ENCODE measurements at regions not wholly inside any gene's neighbourhood (a gene's known extent, or its start where the extent isn't known, plus 50 kb on each side); places are given as distances from the start of the nearest gene placed in this dataset.

DNA sequence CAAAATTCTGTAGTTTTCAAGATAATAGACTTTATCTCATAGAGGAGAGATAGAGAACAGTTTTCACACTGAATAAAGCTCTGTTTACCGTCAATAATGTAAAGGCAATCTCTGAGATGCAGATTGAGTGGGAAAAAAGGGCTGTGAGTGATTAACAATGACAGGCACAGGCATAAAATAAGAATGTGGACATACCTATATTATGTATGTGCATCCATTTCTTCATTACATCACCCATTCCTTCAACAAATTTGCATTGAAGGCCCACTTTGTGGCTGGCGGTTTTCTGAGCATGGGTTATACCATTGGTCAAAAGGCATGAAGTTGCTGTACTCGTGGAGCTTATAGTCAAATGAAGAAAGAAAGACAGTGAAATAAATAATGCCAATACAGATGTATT is 1431.0 kb downstream of the AACS start:
- TF ChIP-seq, protein P1, sequence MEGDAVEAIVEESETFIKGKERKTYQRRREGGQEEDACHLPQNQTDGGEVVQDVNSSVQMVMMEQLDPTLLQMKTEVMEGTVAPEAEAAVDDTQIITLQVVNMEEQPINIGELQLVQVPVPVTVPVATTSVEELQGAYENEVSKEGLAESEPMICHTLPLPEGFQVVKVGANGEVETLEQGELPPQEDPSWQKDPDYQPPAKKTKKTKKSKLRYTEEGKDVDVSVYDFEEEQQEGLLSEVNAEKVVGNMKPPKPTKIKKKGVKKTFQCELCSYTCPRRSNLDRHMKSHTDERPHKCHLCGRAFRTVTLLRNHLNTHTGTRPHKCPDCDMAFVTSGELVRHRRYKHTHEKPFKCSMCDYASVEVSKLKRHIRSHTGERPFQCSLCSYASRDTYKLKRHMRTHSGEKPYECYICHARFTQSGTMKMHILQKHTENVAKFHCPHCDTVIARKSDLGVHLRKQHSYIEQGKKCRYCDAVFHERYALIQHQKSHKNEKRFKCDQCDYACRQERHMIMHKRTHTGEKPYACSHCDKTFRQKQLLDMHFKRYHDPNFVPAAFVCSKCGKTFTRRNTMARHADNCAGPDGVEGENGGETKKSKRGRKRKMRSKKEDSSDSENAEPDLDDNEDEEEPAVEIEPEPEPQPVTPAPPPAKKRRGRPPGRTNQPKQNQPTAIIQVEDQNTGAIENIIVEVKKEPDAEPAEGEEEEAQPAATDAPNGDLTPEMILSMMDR (conservative IDR thresholded peaks at IDR 0.05), result no peak
- no peak for TF ChIP-seq ZFX (IDR thresholded peaks at IDR 0.05)
- no peak overlapping the region for H3K27ac ChIP-seq

DNA sequence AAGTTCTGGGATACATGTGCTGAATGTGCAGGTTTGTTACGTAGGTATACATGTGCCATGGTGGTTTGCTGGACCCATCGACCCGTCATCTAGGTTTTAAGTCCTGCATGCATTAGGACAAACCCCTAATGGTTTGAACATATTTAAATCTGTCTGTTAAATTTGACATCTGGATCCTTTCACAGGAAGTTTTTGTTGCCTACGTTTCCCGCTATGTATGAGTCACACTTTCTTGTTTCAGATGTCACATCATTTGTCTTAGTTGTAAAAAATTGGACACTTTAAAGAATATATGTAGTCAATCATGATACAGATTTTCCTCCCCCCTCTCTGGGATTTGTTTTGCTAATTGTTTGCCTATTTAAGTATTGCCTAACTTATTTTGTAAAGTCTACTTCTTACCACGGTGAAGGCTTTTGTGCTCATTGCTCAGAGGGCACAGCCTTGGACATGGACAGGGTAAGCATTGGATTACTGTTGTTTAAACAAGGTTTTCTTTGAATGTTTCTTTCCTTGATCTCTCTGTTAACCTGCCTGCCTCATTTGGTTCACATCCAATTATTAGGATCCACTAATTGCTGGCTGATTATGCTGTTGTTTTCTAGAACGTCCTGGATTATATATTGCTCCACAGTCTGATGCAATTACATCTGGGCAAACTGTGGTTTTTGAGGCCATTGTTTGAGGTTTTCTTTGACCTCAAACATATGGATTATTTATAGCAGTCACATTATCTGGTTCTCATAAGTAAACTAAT is 1441.4 kb downstream of the AACS start:
- TF ChIP-seq, protein P1 (conservative IDR thresholded peaks at IDR 0.05), result no peak
- no peak for TF ChIP-seq ZFX (IDR thresholded peaks at IDR 0.05)

DNA sequence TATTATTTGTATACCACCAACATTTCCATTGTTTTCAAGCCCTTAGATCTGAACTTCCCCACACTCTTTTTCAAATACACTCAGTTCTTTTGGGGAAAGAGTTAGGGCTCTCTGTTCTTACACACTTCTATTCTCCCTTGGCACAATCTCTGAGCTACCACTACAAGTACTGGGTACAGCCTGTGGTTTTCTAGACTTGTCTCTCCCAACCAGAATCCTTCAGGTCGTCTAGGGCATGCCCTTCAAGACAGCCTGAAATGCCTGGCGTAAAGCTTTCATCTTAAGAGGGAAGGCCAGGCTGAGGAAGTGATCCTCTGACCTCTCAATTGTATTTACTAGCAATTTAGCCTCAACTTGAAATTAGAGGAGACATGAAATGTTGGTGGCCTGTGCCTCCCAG is 1442.0 kb downstream of the AACS start:
- no peak overlapping the region for H3K27ac ChIP-seq
- TF ChIP-seq ZFX (IDR thresholded peaks at IDR 0.05), result no peak
- TF ChIP-seq, protein P1 (conservative IDR thresholded peaks at IDR 0.05), result no peak

More for the DNA sequence above, 1441.4 kb downstream of the AACS start:
- H3K27ac ChIP-seq, result no peak overlapping the region

DNA sequence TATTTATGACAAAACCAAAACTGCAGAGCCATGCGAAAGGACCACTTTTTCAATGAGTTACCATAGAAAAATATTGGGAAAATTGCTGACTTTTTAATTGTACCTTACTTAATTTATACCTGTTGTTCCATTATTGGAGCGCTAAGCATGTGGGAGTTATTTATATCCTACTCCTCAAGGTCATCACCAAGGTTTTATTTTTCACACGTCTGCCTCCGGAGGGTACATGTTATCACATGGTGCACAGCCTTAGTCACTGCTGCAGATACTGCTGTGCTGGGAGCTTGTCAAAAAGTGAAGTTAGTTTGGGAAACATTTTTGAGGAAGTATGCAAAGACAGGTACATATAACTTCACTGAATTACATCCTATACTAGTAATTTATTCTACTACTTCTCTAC is 1444.3 kb downstream of the AACS start:
- H3K27ac ChIP-seq, result no peak overlapping the region
- TF ChIP-seq ZFX (IDR thresholded peaks at IDR 0.05), result no peak
- TF ChIP-seq, protein P1 (conservative IDR thresholded peaks at IDR 0.05), result no peak

DNA sequence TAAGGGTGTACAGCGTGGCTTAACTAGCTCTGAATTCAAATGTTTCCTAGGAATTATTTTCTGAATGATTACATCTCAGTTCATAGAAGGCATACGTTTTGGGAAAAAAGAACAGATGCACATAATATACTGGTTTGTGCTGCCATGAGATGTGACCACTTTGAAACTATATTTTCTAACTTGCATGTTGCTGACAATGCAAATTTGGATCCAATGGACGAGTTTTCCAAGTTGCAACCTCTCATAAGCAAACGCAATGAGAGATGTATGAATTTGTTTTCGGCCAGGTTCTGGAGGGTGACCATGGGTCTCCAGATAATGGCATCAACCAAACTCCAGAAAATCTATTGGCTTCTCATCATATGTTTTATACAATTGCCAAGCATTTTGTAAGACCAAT is 1445.4 kb downstream of the AACS start:
- TF ChIP-seq, protein P1 (conservative IDR thresholded peaks at IDR 0.05), result no peak
- TF ChIP-seq ZFX (IDR thresholded peaks at IDR 0.05), result no peak
- no peak overlapping the region for H3K27ac ChIP-seq

DNA sequence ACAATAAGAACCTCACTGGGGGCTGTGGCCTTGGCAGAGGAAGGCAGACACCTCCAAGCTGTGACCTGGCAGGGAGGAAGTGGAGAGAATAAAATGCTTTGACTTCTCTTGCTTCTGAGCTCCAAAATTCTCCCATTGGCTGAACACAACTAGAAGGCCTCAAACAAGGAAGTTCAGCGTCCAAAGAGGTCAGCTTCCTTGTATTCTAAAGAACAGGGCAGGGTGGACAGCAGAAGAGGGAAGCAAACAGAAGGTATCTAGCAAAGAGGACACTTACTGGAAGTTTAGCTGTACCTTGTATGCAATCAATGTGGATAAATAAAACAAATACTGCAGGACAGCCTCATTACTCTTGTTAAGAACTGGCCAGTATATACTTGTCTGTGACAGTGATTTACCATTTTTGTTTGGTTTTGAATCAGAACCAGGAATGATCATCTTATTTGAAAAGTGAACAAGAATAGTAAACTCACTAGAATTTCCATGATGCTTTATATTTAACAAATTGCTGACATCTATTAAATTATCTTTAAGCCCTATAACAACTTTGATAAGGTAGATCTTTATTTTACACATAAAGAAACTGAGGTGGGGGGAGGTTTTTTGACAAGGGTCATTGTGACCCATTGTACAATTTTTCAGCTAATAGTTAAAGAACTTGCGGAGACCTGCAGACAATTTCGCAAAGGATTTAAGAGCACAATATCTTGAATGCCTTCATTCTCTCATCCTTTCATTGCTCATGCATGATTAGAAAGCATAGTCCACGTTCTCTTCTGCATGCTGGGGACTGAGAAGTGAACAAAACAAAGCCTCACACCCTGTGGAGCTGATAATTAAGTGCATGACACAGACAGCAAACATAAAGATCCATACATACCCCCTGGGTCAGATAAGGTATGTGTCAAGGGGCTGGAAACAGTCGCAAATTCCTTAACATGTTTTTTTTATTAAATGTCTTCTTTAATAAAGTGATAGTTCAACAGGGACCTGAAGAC is 1448.0 kb downstream of the AACS start:
- TF ChIP-seq, protein P1 (conservative IDR thresholded peaks at IDR 0.05), result no peak
- no peak for TF ChIP-seq ZFX (IDR thresholded peaks at IDR 0.05)
- no peak overlapping the region for H3K27ac ChIP-seq
